Right lobe of liver (tissue), 6 donors: ENCODE measurements at regions not wholly inside any gene's neighbourhood (a gene's known extent, or its start where the extent isn't known, plus 50 kb on each side); places are given as distances from the start of the nearest gene placed in this dataset.

Source experiments
- ATAC-seq, 4 donors: fragments of 200-7000 bp; cut with Tn5 transposase; one replicate each; pipeline ENCODE4 v1.9.1; 2020; ENCODE audit warnings: mild to moderate bottlenecking in 4 of 4, moderate library complexity in 4 of 4
- DNase-seq, 3 donors: peaks; one replicate each; pipeline ENCODE4 v3.0.0-alpha.2; 2020
- H3K27ac ChIP-seq, 3 donors: fragments of 200-600 bp; one replicate each; pipeline ENCODE4 v1.8.0; 2022
- H3K27me3 ChIP-seq, 2 donors: fragments of 200-600 bp; one replicate each; pipeline ENCODE4 v1.8.0; 2022
- H3K36me3 ChIP-seq, 4 donors: fragments of 200-600 bp; sonication (generic) in 1 of 4; one replicate each; pipeline versions ENCODE4 v1.5.1 to v1.8.0; 2017 to 2022; ENCODE audit warnings: control low read depth in 1 of 4
- H3K4me1 ChIP-seq, 4 donors: fragments of 200-600 bp; sonication (generic) in 1 of 4; one replicate each; pipeline versions ENCODE4 v1.5.1 to v1.8.0; 2017 to 2022; ENCODE audit warnings: control low read depth in 1 of 4
- H3K4me3 ChIP-seq, 3 donors: fragments of 200-600 bp; one replicate each; pipeline ENCODE4 v1.8.0; 2022
- H3K9me3 ChIP-seq, 4 donors: fragments of 200-600 bp; sonication (generic) in 1 of 4; one replicate each; pipeline versions ENCODE4 v1.5.1 to v1.8.0; 2017 to 2022; ENCODE audit warnings: control low read depth in 1 of 4
- POLR2A ChIP-seq: fragments of 450-650 bp; IDR thresholded peaks from one replicate; pipeline ENCODE4 v1.6.1; 2017; ENCODE audit warnings: antibody characterized with exemption, mild to moderate bottlenecking
- WGBS: methylation state at CpG from one replicate; pipeline ENCODE4 v1.1.6; 2018; ENCODE audit warnings: low coverage, low lambda C conversion rate; ENCODE audit not compliant: insufficient coverage; ENCODE audit errors: missing lambda C conversion rate; 5-methylcytosine and 5-hydroxymethylcytosine counted together
- intact Hi-C, 2 donors: fragments of 100-400 bp; cut with DNase I; formaldehyde crosslinking; loops; one replicate each; pipeline versions ENCODE4 v1.11.2 to v1.14.1; 2022
- TF ChIP-seq, protein P1 (sequence below), 4 donors: fragments of 200-600 bp in 3 of 4; fragments of 450-650 bp in 1 of 4; IDR thresholded peaks; one replicate each; pipeline versions ENCODE4 v1.5.1 to v1.8.0; 2016 to 2022; ENCODE audit warnings: antibody characterized with exemption in 4 of 4, mild to moderate bottlenecking in 2 of 4
- donor health status: DM: no; HTN: yes; CAD: no.
- donor health status: DM: no; HTN: no; CAD: no.
- donor health status: DM: no; HTN: no; CAD: no.
- donor health status: DM: no; HTN: yes; CAD: no.
- donor health status: DM: no; HTN: yes; CAD: no.

DNA sequence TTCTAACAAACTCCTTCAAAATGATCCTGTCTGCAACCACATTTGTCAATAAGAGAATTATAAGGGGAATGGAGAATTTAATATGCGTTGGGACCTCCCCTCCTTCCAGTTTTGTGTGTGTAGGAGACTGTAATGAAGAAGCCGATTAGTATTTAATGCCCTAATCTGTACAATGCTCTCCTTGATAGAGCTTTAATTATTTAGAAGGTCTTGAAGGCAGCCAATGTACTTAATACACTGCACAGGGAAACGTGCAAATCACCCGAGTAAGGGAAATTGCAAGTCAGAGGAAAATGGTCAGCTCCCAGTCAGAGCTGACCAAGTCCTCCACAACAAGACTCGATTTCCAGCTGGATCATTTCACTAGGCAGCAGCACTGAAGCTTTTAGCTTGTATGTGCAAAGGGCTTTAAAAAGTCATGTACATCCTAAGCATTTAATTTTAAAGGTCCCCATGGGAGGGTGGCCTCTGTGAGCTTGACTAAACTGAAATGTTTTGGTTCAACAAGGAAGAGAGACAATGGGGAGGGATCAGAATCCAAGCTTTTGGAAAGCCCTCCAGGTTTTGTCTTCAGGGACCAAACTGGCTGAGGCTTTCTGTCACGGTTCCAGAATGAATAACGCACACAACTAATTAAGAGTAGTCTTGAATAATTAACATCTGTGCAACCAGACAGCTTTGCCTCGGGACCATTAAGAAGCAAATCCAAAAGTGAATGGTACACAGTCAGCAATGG lies 159.8 kb upstream of the MITF start:
- no peak for ATAC-seq

DNA sequence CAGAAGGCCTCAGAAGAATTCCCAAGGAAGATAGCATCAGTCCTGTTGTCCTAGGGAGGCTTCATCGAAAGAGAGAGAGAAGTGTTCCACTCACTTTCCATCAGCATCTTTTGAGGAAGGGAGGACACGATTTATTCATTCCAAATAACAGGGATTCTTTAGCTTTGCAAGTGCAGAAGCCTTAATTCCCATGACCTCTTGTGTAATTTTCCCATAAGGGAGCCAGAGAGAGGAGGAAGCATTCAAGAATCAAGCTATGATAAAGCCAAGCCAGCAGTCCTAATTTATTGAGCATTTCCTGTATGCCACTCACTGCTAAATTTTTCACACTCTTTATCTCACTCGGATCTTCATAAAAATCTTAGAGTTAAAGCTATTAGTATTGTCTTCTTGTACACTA lies 169.7 kb upstream of the MITF start:
- WGBS, result 32% methylated on average over 3 of the region's 3 CpGs
- H3K36me3 ChIP-seq, result no peaks in the 10 kb centered on the region
- DNase-seq, result no peak

More for the DNA sequence above, 159.8 kb upstream of the MITF start:
- H3K4me3 ChIP-seq, result no peak overlapping the region
- no peak overlapping the region for H3K27ac ChIP-seq
- H3K36me3 ChIP-seq, result no peaks in the 10 kb centered on the region
- DNase-seq, result no peak
- WGBS, result 37% methylated on average over 8 of the region's 8 CpGs
- no peaks in the 10 kb centered on the region for H3K27me3 ChIP-seq
- intact Hi-C loops, result no loop called here
- TF ChIP-seq, protein P1, sequence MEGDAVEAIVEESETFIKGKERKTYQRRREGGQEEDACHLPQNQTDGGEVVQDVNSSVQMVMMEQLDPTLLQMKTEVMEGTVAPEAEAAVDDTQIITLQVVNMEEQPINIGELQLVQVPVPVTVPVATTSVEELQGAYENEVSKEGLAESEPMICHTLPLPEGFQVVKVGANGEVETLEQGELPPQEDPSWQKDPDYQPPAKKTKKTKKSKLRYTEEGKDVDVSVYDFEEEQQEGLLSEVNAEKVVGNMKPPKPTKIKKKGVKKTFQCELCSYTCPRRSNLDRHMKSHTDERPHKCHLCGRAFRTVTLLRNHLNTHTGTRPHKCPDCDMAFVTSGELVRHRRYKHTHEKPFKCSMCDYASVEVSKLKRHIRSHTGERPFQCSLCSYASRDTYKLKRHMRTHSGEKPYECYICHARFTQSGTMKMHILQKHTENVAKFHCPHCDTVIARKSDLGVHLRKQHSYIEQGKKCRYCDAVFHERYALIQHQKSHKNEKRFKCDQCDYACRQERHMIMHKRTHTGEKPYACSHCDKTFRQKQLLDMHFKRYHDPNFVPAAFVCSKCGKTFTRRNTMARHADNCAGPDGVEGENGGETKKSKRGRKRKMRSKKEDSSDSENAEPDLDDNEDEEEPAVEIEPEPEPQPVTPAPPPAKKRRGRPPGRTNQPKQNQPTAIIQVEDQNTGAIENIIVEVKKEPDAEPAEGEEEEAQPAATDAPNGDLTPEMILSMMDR (IDR thresholded peaks at IDR 0.05), result no peak
- TF ChIP-seq POLR2A, result no peak
- no peaks in the 10 kb centered on the region for H3K9me3 ChIP-seq
- H3K4me1 ChIP-seq, result no peaks in the 10 kb centered on the region

DNA sequence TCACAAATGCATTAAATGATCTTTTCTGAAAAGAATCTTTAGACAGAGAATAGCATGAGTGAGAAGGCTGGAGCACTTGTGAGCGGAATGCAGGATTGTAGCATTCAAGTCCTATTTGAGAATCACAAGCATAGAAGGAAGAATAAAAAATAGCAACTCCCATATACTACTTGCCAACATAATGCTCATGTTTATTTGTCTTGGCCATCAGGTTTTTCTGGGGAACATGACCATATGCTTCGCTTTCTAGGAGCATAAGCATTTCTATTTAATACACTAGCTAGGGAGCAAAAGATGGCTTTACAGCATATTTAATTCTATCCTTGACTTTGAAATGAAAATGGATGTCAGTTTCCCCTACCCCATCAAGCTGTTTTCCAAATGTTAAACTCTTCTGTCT lies 170.3 kb upstream of the MITF start:
- intact Hi-C loops, result no loop called here
- H3K9me3 ChIP-seq, result no peaks in the 10 kb centered on the region
- DNase-seq, result no peak
- H3K27ac ChIP-seq, result no peak overlapping the region
- H3K4me3 ChIP-seq, result no peak overlapping the region
- TF ChIP-seq, protein P1 (IDR thresholded peaks at IDR 0.05), result no peak
- no peak for TF ChIP-seq POLR2A
- ATAC-seq, result no peak
- H3K36me3 ChIP-seq, result no peaks in the 10 kb centered on the region
- H3K4me1 ChIP-seq, result no peaks in the 10 kb centered on the region
- WGBS, result 73% methylated on average over 2 of the region's 2 CpGs
- no peaks in the 10 kb centered on the region for H3K27me3 ChIP-seq

More for the DNA sequence above, 169.7 kb upstream of the MITF start:
- no peak overlapping the region for H3K27ac ChIP-seq
- no peak overlapping the region for H3K4me3 ChIP-seq
- ATAC-seq, result no peak
- H3K9me3 ChIP-seq, result no peaks in the 10 kb centered on the region
- H3K27me3 ChIP-seq, result no peaks in the 10 kb centered on the region
- TF ChIP-seq, protein P1 (IDR thresholded peaks at IDR 0.05), result no peak
- TF ChIP-seq POLR2A, result no peak
- intact Hi-C loops, result no loop called here
- H3K4me1 ChIP-seq, result no peaks in the 10 kb centered on the region

DNA sequence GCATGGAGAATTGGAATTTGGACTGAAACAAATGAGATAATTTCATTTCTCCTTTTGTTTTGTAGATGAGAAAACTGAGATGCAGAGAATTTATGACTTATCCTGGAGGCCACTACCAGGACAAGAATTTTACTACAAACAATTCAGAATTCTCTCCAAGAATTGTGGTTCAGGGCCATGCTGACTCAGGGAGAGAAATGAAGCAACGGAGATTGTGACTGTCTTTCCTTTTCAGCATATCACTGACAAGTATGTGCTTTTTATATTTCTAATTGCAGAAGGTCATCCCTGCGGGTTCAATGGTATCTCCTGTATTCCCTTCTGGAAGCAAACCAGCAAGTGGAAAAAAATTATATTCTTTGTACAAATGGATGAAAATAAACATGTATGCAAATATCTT lies 170.8 kb upstream of the MITF start:
- TF ChIP-seq POLR2A, result no peak
- TF ChIP-seq, protein P1 (IDR thresholded peaks at IDR 0.05), result no peak
- Histone ChIP-seq H3K9me3 (no peaks in the 10 kb centered on the region), H3K4me3 (no peak overlapping the region), H3K4me1 (no peaks in the 10 kb centered on the region), H3K36me3 (no peaks in the 10 kb centered on the region), H3K27me3 (no peaks in the 10 kb centered on the region), H3K27ac (no peak overlapping the region)
- no peak for DNase-seq
- no peak for ATAC-seq
- intact Hi-C loops, result no loop called here
- WGBS, result 50% methylated on average over 2 of the region's 2 CpGs
